HG03469 (cell line): ENCODE measurements at regions not wholly inside any gene's neighbourhood (a gene's known extent, or its start where the extent isn't known, plus 50 kb on each side); places are given as distances from the start of the nearest gene placed in this dataset.
"Not testable (repeated sequence)": the region's sequence is repeated elsewhere in the genome, so short reads cannot be mapped to it uniquely, and the experiment has no call there.

Source experiments
- ATAC-seq: cut with Tn5 transposase; IDR thresholded peaks from one replicate; pipeline ENCODE4 v1.9.1; 2021; ENCODE audit warnings: mild to moderate bottlenecking, moderate library complexity, moderate number of reproducible peaks; ENCODE audit not compliant: unreplicated experiment

DNA sequence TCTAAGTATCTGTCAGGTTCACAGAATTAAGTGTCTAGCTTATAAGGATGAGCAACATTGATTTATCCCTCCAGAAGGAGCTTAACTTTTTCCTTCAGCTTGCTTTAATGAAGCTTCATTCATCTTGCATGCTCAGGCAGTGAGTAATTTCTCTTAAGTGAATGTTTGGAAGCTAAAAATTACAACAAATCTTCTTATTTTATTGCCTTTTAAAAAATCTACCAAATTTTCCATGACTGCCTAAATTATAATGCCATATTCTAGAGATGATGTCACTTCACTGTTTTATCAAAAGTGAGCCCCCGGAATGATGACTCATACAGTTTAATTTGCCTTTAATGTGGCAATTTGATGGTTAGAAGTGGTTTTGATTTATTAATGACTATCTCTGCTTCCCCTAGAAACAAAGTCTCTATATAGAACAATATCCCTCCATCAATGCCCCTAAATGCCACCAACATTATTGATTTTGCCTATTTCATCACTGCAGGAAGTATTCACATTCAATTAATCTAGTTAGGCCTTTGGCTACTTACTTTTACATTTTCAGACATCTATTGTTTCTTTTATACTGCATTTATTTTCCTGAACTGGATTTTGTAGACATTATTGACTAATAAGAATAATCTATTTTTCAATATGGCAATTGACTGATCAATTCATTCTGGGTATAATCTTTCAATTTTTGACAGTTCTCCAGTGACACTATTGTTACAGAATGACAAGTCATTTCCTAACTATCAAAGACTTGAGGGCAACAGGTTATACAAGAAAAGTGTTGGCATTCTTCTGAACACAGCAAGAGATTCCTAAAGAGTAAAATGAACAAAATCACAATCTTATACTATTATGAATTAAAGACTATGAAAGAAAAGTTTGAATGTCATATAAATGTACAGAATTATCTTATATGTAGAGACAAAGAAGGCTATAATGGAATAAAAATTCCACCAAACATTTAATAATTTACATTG, 139.3 kb upstream of the ODAD2 start:
- ATAC-seq, result no peak

DNA sequence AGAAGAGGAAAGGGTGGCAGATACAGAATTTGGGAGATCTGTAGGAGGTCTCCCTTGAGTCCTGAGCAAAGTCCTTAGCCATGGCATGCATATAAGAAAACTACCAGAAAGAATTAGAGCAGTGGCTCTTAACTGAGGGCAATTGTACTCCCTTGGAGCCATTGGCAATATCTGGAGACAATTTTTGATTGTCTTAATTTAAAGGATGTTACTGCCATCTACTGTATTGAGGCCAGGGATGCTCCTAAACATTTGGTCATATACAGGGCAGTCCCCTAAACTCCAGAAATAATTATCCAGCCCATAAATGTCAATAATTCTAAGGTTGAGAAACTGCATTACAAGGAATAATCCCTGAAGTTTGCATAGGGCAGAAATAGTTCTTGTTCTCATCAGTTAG, 136.4 kb upstream of the ODAD2 start:
- no peak for ATAC-seq

DNA sequence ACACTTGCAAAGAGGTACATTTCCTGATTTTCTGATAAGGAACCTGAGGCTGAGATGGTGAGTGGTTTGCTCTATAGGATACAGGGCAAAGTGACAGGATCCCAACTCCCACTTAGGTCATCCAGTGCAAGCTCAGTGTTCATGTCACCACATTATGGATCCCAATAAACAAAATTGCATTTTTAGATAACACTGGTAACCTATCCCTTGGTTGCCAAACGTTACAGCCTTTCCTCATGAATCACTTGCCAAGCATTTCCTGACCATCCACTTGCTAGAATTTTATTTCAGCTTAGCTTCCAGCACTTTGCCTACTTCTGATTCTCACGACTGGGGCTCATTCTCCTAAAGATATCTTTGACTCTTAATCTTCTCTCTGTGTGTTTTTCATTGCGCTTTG, 131.4 kb upstream of the ODAD2 start:
- ATAC-seq, result no peak

DNA sequence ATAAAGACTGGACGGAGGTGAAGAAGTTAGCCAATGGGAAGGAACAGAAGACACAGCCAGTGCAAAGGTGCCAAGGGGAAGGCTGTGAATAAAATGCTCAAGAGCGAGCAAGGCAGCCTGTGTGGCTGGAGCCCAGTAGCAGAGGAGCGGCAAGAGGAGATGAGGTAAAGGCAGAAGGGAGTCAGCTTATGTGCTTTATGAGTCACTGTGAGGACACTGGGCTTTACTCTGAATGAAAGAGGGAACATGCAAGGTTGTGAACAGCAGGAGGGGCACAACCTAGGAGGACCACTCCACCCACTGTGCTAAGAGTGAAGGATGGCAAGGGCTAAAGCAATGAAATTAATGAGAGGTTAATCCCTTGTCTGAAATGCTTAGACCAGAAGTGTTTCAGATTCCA, 129.0 kb upstream of the ODAD2 start:
- no peak for ATAC-seq

DNA sequence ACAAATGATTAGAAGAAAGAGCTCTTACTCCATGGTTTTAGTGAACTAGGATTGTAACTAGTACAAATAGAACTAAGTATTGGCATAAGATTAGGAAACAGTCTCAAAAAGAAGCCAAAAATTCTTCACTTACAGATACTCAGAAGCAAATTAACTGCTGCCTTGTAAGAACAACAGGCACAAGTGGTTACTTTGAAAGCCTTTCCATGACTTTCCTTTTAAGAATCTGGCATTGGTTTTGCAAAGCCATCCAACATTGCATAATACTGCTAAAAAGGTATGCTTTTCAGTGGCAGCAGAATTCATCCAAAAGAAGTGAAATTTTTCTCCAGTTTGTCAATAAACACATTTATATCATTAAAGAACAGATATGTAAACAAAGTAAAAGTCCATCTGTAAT, 126.8 kb upstream of the ODAD2 start:
- no peak for ATAC-seq

DNA sequence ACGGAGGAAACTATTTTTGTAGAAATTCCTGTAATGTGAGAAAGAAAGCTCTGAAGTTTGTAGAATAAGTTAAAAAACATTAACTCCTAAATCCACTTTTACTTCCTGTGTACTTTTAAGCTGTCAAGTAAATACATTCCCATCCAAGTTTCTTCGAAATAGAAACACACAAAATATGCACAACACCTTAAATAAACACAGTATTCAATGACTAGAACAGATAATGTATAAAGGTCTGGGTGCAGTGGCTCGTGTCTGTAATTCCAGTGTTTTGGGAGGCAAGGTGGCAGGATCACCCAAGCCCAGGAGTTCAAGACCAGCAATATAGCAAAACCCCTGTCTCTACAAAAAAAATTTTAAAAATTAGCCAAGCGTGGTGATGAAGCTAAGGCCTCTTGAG, 121.9 kb upstream of the ODAD2 start:
- ATAC-seq, result no peak

DNA sequence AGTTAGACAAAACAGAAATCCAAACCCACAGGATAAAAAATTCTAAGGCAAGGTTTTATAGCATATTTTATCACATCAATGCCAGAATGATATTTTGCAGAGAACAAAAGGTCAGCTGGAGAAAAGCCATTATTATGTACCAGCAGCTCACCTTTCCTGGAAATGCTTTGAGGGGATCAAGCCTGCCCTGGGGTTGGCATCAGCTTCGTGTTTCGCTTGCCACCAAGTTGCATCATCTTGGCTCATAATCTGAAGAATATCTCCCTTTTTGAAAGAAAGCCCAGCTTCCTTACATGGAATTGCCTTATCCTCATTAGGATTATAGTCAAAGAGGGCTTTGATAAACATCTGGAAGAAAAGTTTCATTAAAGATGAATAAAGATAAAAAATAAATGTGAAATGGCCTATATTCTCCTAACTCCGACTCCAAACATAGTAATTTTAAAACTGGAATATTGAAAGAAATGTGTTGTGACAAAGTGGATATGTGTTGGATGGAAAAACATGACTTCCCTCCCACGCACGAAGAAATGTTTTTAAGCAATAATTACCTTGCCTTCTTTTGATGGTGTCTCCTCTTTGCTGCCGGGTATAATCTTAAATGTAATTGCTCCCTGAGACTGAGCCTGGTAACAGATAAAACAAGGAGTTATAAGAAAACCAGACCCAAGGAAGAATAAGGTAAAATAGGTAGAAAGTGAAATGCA, 121.3 kb upstream of the ODAD2 start:
- ATAC-seq, result no peak

DNA sequence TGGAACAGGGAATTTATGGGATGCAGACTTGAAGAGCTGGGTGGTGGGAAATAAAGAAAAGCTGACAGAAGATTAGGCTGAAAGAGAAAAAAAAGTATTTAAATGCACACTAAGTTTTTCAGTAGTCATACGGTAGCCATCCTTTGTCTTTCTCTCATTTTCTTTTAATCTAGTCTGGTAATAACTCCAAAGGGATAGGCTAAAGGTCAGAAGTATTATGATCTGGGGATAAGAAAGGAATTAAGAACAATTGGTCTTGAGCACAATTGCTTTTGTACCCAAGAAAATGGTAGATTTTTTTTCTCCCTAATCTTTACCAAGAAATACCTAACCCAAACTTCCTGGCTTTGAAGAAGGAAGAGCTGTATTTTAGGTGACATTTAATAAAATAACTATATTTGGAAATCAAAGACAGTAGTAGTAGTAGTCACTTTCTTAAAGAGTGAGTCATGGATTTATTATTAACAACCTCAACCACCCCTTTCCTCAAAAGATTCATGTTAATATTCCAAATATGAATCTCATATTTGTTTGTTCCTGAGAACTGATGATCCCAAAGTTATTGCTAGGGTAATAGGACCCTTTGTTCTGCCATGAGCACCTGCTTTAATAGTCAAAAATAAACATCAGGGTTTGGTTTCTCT, 120.2 kb upstream of the ODAD2 start:
- ATAC-seq, result no peak

DNA sequence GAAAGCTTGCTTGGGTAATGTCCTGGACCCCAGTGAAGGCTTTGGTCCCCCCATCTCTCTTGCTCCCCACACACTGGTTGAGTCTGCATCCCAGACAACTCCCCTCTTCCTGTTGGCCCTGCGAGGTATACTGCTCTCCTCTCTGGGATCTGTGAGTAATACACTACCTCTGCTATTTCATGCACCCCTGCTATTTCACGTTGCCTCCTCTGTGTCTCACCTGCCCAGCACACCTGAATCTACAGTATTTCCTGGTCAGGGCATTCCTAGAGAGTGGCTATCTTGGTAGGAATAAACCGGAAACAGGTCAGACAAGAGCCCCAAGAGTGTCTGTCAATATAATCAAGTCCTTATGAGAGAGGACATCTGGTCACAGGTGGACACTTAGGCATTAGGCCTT, 114.3 kb upstream of the ODAD2 start:
- no peak for ATAC-seq

DNA sequence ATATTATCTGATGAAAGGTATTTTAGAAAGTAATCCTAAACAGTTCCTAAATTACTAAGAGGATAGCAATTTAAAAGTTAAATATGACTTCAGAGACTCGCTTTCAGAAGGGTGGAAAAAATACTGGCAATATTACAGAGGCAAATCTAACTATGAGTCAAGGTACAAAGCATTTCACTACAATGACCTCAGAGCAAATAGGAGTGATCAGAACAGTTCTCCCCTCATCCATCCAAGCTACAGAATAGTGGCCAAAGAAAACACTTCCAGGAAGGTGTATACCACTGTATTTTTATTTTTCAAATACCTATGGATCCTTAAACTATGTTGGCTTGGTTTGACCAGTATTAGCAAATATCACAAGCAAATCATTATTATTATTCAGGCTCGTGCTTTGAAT, 112.8 kb upstream of the ODAD2 start:
- no peak for ATAC-seq

DNA sequence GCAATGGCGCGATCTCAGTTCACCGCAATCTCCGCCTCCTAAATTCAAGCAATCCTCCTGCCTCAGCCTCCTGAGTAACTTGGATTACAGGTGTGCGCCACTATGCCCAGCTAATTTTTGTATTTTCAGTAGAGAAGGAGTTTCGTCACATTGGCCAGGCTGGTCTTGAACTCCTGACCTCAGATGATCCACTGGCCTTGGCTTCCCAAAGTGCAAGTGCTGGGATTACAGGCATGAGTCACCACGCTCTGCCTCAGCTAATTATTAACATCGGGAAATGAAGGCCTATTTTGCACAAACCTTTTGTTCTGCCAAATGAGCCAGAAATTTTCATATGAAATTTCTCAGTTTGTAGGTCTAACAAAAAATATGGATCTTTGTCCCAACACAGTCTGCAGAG, 106.7 kb upstream of the ODAD2 start:
- ATAC-seq, result no peak

DNA sequence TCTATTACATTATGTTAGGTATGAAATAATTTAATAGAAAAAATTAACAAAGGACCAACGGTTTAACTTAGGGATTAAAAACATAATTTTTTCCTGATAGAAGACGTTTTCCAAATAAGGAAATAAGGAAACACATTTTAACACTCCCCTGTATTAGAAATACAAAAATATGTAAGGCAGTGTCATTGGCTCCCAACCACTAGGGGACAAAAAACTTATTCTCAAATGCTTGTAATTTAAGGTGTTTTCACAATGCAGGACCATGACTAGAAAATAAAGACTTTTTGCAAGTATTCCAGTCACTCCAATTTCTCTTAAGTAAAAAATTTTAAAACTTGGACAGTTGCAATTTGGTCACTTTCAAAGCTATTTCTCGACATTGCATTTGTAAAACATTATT, 98.8 kb upstream of the ODAD2 start:
- ATAC-seq, result no peak

DNA sequence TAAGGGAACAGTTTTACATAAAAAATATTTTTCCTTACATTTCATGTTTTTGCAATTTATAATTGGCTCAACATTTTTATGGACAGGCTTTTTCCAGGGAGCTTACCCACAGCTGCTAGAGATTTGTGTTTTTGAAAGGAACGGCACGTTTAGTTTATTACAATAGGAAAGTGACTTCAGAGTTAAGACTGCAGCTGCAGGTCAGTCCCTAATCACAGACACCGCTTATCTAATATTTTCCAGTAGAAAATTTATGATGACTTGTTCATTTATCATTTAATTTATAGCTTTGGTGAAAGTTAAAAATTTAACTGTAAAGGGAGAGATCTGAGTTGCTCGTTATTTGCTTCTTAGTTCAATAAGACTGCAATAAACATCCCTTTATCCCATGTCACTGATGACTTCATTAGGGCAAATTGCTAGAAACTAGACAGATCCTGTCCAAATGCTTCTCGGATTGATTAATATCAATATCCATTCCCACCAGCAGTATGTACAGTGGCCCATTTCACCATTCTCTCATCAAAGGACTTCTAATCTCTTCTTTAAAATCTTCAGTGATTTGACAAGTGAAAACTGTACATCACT, 97.0 kb upstream of the ODAD2 start:
- no peak for ATAC-seq

DNA sequence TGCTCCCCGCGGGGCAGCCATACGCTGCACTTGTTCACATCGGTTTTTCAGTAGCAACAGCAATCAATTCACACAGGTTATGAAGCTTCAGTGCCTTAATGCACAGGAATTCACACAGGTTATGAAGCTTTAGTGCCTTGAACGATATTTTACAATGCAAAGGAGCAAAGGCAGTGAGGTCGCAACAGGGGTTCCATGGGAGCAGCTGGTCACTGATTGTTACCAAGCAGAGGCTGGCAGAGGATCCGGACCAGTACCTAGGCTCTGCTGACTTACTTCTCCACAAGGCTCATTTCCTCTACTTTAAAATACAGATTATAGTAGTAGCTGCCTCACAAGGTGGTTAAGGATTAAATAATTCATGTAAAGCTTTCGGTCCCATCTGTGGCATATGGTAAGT, 95.2 kb upstream of the ODAD2 start:
- no peak for ATAC-seq

DNA sequence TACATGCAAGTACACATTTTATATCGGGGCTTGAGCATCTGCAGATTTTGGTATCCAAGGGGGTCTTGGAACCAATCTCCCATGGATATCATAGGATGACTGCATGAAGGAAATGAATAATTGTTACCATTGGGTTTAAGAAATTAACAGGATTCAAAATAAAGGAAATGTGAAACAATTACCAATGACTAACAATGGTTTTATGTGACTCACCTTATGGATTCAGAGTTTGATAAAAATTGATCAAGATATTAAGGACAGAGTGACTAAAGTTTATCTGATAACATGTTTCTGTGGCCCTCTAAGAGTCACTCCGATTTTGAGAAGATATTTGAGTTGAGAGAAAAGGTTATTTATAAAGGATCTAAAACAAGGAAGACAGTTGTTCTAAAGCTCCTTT, 93.0 kb upstream of the ODAD2 start:
- ATAC-seq, result no peak

DNA sequence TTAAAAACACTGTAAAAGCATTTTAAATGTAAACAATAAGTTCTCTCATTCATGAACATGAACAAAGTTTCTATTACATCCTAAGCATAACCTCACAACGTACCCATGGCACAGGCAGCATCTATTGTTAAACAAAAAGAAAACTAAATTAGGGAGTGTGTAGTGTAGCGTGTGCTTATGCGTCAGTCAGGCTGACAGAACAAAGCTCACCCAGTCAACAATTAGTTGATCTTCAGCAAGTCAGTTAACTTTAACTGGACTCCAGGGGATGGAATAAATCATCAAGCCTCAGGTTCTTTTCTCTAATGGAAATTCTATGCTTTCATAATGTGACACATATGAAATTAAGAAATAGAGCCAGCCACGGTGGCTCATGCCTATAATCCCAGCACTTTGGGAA, 91.6 kb upstream of the ODAD2 start:
- no peak for ATAC-seq

DNA sequence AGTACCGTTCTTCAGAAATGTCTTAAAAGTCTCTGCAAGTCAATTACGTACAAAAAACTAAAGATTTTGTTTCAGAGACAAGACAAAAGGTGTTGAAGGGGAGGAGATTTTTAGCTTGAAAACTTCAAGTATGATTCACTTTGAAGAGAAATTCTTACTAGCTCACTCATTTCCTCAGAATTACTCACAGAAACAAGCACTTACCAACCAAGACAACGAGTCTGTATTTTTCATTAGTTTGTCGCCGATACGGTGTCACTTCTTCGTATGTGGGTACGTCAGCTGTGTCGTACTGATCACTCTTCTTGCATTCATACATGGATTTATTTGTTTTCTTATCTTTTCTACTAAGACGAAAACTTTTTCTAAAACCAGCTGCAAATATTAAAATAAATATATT, 90.6 kb upstream of the ODAD2 start:
- ATAC-seq, result no peak

DNA sequence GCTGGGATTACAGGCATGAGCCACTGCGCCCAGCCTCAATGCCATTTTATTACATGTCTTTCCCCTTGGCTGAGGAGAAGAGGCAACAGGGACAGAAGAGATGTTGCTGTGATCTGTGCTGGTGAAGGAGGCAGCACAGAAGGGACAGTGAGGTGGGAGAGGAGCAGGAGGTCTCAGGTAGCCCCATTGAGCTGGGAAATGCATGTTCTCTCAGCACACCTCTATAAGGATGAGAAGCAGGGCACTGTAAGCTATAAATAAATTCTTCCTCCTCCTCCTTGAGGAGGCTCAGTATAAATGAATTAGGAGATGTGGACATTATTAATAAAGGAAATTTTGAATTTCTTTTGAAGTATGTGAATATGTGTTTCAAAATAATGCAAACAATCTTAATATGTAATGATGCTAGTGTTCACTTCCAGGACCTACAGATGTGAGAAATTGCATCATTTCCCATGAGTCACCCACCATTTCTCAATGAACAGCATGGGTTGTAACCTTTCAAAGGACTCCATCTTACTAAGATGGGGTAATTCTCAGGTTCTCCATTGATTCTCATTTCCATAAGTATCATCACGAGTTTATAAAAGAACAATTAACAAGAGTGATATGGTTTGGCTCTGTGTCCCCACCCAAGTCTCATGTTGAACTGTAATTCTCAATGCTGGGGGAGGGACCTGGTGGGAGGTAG, 88.9 kb upstream of the ODAD2 start:
- no peak for ATAC-seq

DNA sequence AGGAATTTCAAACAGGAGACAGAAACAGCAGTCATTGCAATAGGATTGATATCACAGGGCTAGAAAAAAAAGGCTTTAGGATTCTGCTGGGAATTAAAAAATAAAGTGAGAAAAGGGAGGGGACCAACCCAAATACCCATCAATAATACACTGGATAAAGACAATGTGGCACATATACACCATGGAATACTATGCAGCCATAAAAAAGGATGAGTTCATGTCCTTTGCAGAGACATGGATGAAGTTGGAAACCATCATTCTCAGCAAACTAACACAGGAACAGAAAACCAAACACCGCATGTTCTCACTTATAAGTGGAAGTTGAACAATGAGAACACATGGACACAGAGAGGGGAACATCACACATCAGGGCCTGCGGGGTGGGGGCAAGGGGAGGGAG, 86.9 kb upstream of the ODAD2 start:
- not testable (repeated sequence) for ATAC-seq

DNA sequence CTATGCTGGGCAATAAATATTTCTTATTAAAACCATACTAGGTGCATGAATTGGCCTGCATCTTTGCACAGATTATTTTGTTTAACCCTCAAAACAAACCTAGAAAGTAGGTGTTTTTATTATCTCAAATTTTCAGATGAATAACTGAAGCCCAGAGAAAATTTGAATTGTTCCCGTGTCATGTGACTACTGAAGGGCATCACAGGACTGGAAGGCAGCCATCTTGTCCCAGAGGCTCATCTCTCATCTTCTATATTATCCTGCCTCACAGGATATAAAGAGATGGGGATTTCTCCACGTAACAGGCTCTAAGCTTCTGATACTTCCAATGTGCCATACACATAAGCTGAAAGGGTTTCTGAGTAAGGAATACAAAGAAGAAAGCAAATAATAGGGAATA, 84.0 kb upstream of the ODAD2 start:
- no peak for ATAC-seq

DNA sequence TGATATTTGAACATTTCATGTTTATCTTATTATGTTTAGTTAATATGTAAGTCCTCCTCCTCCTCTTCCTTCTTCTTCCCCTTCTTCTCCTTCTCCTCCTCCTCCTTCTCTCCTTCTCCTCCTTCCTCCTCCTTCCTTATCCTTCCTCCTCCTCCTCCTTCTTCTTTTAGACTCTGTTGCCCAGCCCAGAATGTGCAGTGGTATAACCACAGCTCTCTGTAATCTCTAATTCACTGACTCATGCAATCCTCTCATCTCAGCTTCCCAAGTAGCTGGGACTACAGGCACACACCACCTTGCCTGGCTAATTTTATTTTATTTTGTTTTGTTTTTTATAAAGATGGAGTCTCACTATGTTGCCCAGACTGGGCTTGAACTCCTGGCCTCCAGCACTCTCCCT, 83.4 kb upstream of the ODAD2 start:
- no peak for ATAC-seq
